ENCODE measurements at regions not wholly inside any gene's neighbourhood (a gene's known extent, or its start where the extent isn't known, plus 50 kb on each side); places are given as distances from the start of the nearest gene placed in this dataset.

DNA sequence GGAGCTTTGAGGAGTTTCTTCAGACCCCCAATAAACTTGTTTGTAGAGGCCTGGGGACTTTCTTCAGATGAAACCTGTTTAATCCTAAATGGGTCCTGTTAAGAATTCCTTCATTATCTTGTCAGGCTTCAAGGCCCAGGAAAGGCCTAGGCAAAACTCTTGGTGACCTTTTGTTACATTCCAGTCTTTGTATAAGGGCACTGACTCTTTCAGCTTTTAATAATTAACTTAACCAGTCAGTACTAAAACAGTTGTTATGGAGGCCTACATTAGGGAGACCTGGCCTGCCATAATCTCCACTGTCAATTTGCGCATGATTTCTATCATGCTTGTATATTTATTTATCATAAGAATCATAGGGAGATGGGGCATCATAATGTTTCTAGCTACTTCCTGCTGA lies 110.2 kb downstream of the FCRL5 start:
- H3K27ac ChIP-seq (ENCODE audit: low read depth, low read length) = no peak overlapping the region
- ChIA-PET CTCF (no interaction called here), POLR2A (no interaction called here)
- TF ChIP-seq, protein P1, sequence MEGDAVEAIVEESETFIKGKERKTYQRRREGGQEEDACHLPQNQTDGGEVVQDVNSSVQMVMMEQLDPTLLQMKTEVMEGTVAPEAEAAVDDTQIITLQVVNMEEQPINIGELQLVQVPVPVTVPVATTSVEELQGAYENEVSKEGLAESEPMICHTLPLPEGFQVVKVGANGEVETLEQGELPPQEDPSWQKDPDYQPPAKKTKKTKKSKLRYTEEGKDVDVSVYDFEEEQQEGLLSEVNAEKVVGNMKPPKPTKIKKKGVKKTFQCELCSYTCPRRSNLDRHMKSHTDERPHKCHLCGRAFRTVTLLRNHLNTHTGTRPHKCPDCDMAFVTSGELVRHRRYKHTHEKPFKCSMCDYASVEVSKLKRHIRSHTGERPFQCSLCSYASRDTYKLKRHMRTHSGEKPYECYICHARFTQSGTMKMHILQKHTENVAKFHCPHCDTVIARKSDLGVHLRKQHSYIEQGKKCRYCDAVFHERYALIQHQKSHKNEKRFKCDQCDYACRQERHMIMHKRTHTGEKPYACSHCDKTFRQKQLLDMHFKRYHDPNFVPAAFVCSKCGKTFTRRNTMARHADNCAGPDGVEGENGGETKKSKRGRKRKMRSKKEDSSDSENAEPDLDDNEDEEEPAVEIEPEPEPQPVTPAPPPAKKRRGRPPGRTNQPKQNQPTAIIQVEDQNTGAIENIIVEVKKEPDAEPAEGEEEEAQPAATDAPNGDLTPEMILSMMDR (IDR thresholded peaks at IDR 0.05; ENCODE audit: low read depth, low read length) = no peak
- no peak for DNase-seq (ENCODE audit: low read depth, low spot score)
- H3K9me3 ChIP-seq (ENCODE audit: control insufficient read depth, insufficient read depth, low read length) = no peaks in the 10 kb centered on the region
- H3K27me3 ChIP-seq (ENCODE audit: control insufficient read depth, insufficient read depth, low read length) = no peaks in the 10 kb centered on the region
- no peak overlapping the region for H3K4me3 ChIP-seq (ENCODE audit: low read depth, low read length)

DNA sequence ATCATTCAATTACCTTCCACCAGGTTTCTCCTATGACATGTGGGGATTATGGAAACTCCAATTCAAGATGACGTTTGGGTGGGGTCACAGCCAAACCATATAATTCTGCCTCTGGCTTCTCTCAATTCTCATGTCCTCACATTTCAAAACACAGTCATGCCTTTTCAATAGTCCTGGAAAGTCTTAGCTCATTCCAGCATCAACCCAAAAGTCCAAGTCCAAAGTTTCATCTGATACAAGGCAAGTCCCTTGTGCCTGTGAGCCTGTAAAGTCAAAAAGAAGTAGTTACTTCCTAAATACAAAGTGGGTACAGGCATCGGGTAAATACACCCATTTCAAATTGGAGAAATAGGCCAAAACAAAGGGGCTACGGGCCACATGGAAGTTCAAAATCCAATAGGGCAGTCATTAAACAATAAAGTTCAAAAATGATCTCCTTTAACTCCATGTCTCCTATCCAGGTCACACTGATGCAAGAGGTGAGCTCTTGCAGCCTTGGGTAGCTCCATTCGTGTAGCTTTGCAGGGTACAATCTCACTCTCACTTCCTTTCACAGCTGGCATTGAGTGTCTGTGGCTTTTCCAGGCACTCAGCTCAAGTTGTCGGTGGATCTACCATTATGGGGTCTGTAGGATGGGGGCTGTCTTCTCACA lies 112.9 kb downstream of the FCRL5 start:
- Histone ChIP-seq H3K4me3 (ENCODE audit: low read depth, low read length) (no peak overlapping the region), H3K9me3 (ENCODE audit: control insufficient read depth, insufficient read depth, low read length) (no peaks in the 10 kb centered on the region), H3K27me3 (ENCODE audit: control insufficient read depth, insufficient read depth, low read length) (no peaks in the 10 kb centered on the region), H3K27ac (ENCODE audit: low read depth, low read length) (no peak overlapping the region)
- CTCF ChIA-PET = no interaction called here
- POLR2A ChIA-PET = no interaction called here
- DNase-seq (ENCODE audit: low read depth, low spot score) = no peak
- TF ChIP-seq, protein P1 (IDR thresholded peaks at IDR 0.05; ENCODE audit: low read depth, low read length) = no peak

DNA sequence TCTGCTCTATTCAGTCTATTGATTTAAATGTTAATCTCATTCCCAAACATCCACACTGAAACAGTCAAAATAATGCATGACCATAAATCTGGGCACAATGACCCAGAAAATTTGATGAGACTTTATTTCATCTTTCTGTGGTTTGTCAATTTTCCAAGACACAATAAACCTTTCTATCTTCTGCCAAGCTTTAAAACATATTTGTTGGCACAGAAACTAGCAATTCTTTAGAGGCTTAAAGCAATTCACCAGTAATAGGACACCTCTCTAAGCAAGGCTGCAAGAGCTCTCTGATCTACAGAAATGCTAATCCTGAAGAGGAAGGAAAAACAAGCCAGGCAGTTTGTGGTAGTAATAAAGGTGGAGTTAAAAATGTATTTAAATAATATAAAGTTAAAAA lies 113.7 kb downstream of the FCRL5 start:
- Histone ChIP-seq H3K4me3 (ENCODE audit: low read depth, low read length) (no peak overlapping the region), H3K27me3 (ENCODE audit: control insufficient read depth, insufficient read depth, low read length) (no peaks in the 10 kb centered on the region), H3K27ac (ENCODE audit: low read depth, low read length) (no peak overlapping the region), H3K9me3 (ENCODE audit: control insufficient read depth, insufficient read depth, low read length) (no peaks in the 10 kb centered on the region)
- TF ChIP-seq, protein P1 (IDR thresholded peaks at IDR 0.05; ENCODE audit: low read depth, low read length) = no peak
- no peak for DNase-seq (ENCODE audit: low read depth, low spot score)
- CTCF ChIA-PET = no interaction called here
- POLR2A ChIA-PET = no interaction called here

DNA sequence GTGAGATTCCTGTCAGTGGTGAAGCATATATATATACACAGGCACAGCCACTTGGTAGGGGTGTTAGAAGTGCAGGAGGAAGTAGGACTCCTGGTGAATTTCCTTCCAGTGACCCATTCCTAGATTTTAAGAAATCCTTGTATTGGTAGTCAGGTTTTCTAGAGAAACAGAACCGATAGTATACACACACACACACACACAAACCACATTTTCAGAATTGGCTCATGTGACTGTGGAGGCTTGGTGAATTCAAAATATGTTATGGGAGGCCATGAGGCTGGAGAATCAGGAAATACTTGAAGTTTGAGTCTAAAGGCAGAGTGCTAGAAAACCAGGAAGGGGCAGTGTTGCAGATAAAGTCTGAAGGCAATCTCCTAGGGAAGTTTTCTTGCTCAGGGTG lies 114.2 kb downstream of the FCRL5 start:
- TF ChIP-seq, protein P1 (IDR thresholded peaks at IDR 0.05; ENCODE audit: low read depth, low read length) = no peak
- DNase-seq (ENCODE audit: low read depth, low spot score) = no peak
- POLR2A ChIA-PET = no interaction called here
- no peaks in the 10 kb centered on the region for H3K9me3 ChIP-seq (ENCODE audit: control insufficient read depth, insufficient read depth, low read length)
- H3K27ac ChIP-seq (ENCODE audit: low read depth, low read length) = no peak overlapping the region
- H3K4me3 ChIP-seq (ENCODE audit: low read depth, low read length) = no peak overlapping the region
- no peaks in the 10 kb centered on the region for H3K27me3 ChIP-seq (ENCODE audit: control insufficient read depth, insufficient read depth, low read length)
- CTCF ChIA-PET = no interaction called here

DNA sequence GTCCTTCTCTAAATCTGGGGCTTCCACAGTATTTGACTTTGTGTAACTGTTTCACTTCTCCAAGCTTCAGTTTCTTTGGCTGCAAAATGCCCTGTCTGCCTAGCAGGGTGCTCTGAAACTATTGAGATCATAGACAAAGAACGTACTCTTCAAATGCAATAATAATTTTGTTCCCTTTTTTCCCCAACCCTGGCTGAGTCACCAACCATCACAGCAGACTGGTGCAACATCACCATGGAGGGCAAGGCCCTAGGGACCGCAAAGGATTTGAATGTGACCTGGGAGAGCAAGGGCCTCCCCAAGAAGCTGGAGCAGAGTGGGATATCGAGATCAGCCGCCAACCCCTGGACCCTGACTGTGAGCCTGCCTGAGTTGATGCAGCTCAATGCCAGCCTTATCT lies 115.0 kb downstream of the FCRL5 start:
- Histone ChIP-seq H3K27me3 (ENCODE audit: control insufficient read depth, insufficient read depth, low read length) (no peaks in the 10 kb centered on the region), H3K9me3 (ENCODE audit: control insufficient read depth, insufficient read depth, low read length) (no peaks in the 10 kb centered on the region), H3K4me3 (ENCODE audit: low read depth, low read length) (no peak overlapping the region), H3K27ac (ENCODE audit: low read depth, low read length) (no peak overlapping the region)
- TF ChIP-seq, protein P1 (IDR thresholded peaks at IDR 0.05; ENCODE audit: low read depth, low read length) = no peak
- CTCF ChIA-PET = no interaction called here
- POLR2A ChIA-PET = no interaction called here
- DNase-seq (ENCODE audit: low read depth, low spot score) = no peak
